ENCODE measurements at regions not wholly inside any gene's neighbourhood (a gene's known extent, or its start where the extent isn't known, plus 50 kb on each side); places are given as distances from the start of the nearest gene placed in this dataset.

DNA sequence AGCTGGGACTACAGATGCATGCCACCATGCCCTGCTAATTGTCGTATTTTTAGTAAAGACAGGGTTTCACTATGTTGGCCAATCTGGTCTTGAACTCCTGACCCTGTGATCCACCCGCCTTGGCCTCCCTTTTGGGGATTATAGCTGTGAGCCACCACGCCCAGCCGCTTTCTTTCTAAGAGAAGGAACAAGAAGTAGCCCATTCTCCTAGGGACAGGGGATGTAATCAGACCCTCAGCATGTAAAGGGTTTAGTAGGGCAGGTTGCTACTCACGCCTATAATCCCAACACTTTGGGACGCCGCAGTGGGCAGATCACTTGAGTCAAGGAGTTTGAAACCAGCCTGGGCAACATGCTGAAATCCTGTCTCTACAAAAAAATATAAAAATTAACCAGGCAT is 189.7 kb downstream of the TOMM20 start:
- TF ChIP-seq CTCF (IDR thresholded peaks at IDR 0.05; ENCODE audit: low read length, missing control alignments) = no peak
- H3K4me3 ChIP-seq (replicated peaks; ENCODE audit: low read depth, low read length) = no peak overlapping the region
- DNase-seq (ENCODE audit: low read depth) = no peak

DNA sequence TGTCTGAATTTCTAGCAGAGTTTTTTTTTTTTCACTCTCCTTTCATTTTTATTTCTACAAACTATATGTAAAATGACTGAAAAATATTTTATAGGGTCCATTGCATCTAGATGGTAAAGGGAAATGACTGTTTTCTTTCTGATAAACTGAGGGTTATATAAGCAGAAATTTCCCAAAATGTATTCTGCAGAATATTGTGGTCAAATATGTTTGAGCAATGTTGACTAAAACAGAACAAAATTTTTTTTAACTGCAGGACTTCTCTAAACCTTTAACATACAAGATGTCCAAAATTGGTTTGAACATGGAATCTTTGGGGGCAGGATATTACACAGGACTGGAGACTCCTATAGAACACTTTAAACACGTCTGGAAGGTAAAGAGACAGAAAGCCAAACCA is 190.5 kb downstream of the TOMM20 start:
- no peak for TF ChIP-seq CTCF (IDR thresholded peaks at IDR 0.05; ENCODE audit: low read length, missing control alignments)
- no peak overlapping the region for H3K4me3 ChIP-seq (replicated peaks; ENCODE audit: low read depth, low read length)
- no peak for DNase-seq (ENCODE audit: low read depth)

GRCh38 chr1:234936612-234937389 is 191.8 kb downstream of the TOMM20 start:
- TF ChIP-seq CTCF (IDR thresholded peaks at IDR 0.05; ENCODE audit: low read length, missing control alignments) = no peak
- no peak overlapping the region for H3K4me3 ChIP-seq (replicated peaks; ENCODE audit: low read depth, low read length)
- DNase-seq (ENCODE audit: low read depth) = peak; percentile 42

GRCh38 chr1:234934611-234935033 is 194.0 kb downstream of the TOMM20 start:
- DNase-seq (ENCODE audit: low read depth) = peak; percentile 63
- H3K4me3 ChIP-seq (replicated peaks; ENCODE audit: low read depth, low read length) = no peak overlapping the region
- TF ChIP-seq CTCF (IDR thresholded peaks at IDR 0.05; ENCODE audit: low read length, missing control alignments) = no peak

- no peak overlapping the region for H3K4me3 ChIP-seq (replicated peaks; ENCODE audit: low read depth, low read length)
- no peak for TF ChIP-seq CTCF (IDR thresholded peaks at IDR 0.05; ENCODE audit: low read length, missing control alignments)
- peak; percentile 70 for DNase-seq (ENCODE audit: low read depth)
Measured at GRCh38 chr1:234933475-234933874, 195.2 kb downstream of the TOMM20 start.

DNA sequence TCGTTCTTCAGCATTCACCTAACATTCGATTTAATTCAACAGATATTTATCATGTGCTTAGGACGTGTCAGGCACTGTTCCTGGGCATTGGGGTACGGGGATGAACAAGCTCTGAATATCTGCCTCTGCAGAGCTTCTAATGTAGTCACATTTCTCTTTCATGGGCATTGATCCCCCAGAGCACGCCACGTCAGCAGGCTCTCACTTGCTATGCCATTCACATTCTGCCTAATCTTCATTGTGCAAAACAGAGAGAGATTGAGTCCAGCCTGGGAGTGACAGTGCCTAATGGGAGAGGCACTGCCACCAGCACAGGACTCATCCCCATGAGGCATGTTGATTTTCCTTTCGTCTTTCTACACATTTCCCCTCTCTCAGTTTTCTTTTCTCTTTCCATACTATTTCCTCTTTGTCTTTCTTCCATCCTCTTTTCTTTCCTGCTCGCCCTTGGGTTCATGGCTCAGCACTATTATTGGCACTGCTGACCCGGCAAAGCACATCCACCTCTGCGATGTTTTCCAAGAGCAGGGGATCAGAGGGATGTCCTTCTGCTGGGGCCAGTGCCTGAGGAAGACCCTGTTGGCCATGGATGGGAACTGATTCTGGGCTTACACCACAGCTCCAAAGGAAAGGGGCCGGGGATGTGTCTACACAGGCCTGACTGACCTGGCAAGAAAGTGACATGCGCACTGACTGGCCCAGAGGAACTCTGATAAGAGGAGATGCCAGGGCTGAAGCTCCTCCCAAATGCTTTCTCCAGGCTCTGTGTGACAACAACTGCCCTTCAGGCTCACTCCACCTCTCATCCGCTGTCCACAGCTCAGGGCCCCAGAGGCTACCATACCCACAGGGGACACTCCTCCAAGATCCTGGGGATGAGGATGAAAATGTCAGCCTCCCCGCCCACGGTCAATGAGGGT is 195.9 kb downstream of the TOMM20 start:
- no peak overlapping the region for H3K4me3 ChIP-seq (replicated peaks; ENCODE audit: low read depth, low read length)
- DNase-seq (ENCODE audit: low read depth) = no peak
- no peak for TF ChIP-seq CTCF (IDR thresholded peaks at IDR 0.05; ENCODE audit: low read length, missing control alignments)
